IMR-90 (cell line): ENCODE measurements at regions not wholly inside any gene's neighbourhood (a gene's known extent, or its start where the extent isn't known, plus 50 kb on each side); places are given as distances from the start of the nearest gene placed in this dataset.

Experiments
- ATAC-seq: fragments of 200-7000 bp; cut with Tn5 transposase; 2 replicates; pipeline ENCODE4 v1.9.1; 2020; ENCODE audit warnings: low read depth, mild to moderate bottlenecking, moderate library complexity
- BruUV-seq: library from RNA; stranded (reverse); fragments of 400-500 nt; replicated peaks from 2 replicates; lab custom pipeline; 2021; lab: Mats Ljungman, UMichigan
- CTCF ChIA-PET: fragments of 300-600 bp; formaldehyde crosslinking; extraction: SDS; loops from one replicate; lab custom pipeline; 2021; ENCODE audit warnings: antibody characterized with exemption; lab: Yijun Ruan, JAX
- POLR2A ChIA-PET: fragments of 300-600 bp; sonication (Branson Sonifier 250); formaldehyde crosslinking; loops from one replicate; lab custom pipeline; 2022; ENCODE audit warnings: antibody characterized with exemption; ENCODE audit not compliant: unreplicated experiment; lab: Charles Lee
- DNase-seq: peaks from one replicate; pipeline ENCODE4 v3.0.0; 2013
- H2AFZ ChIP-seq: replicated peaks from 2 replicates; pipeline ENCODE3; 2013; ENCODE audit warnings: low read length, mild to moderate bottlenecking; ENCODE audit not compliant: poor library complexity
- H2AK5ac ChIP-seq: 2 replicates; pipeline ENCODE4 v1.6.1; 2013; ENCODE audit warnings: low read depth, low read length, inconsistent platforms
- H2AK9ac ChIP-seq: replicated peaks from 2 replicates; pipeline ENCODE3; 2013; ENCODE audit warnings: mild to moderate bottlenecking, low read depth, low read length, moderate library complexity; ENCODE audit not compliant: poor library complexity
- H2BK120ac ChIP-seq: 2 replicates; pipeline ENCODE4 v1.6.1; 2013; ENCODE audit warnings: low read depth, low read length, inconsistent platforms
- H2BK15ac ChIP-seq: 3 replicates; pipeline ENCODE4 v1.6.1; 2013; ENCODE audit warnings: low read depth, low read length, inconsistent platforms
- H2BK20ac ChIP-seq: 2 replicates; pipeline ENCODE4 v1.6.1; 2013; ENCODE audit warnings: low read depth, mild to moderate bottlenecking, inconsistent platforms, low read length, moderate library complexity
- H2BK5ac ChIP-seq: 2 replicates; pipeline ENCODE4 v1.6.1; 2013; ENCODE audit warnings: mild to moderate bottlenecking, low read depth, low read length, inconsistent platforms; ENCODE audit not compliant: poor library complexity, severe bottlenecking
- H3K14ac ChIP-seq: replicated peaks from 2 replicates; pipeline ENCODE4 v1.6.1; 2013; ENCODE audit warnings: low read depth, low read length, inconsistent platforms
- H3K18ac ChIP-seq: 2 replicates; pipeline ENCODE4 v1.6.1; 2013; ENCODE audit warnings: low read depth, low read length, control low read depth
- H3K23ac ChIP-seq: 2 replicates; pipeline ENCODE4 v1.6.1; 2013; ENCODE audit warnings: low read depth, low read length, inconsistent platforms
- H3K27ac ChIP-seq: 2 replicates; pipeline ENCODE4 v1.5.1; 2013; ENCODE audit warnings: mild to moderate bottlenecking, control low read depth, low read length; ENCODE audit not compliant: insufficient read depth
- H3K27me3 ChIP-seq: 2 replicates; pipeline ENCODE4 v1.6.1; 2013; ENCODE audit warnings: low read length; ENCODE audit not compliant: control insufficient read depth, insufficient read depth
- H3K36me3 ChIP-seq: 2 replicates; pipeline ENCODE4 v1.6.1; 2013; ENCODE audit warnings: low read length, mixed read lengths; ENCODE audit not compliant: control insufficient read depth, insufficient read depth
- H3K4ac ChIP-seq: 2 replicates; pipeline ENCODE4 v1.6.1; 2013; ENCODE audit warnings: low read depth, low read length, inconsistent platforms
- H3K4me1 ChIP-seq: 2 replicates; pipeline ENCODE4 v1.6.1; 2013; ENCODE audit warnings: low read length, mixed read lengths; ENCODE audit not compliant: control insufficient read depth, insufficient read depth
- H3K4me2 ChIP-seq: 2 replicates; pipeline ENCODE4 v1.6.1; 2013; ENCODE audit warnings: low read depth, mild to moderate bottlenecking, control low read depth, low read length, moderate library complexity
- H3K4me3 ChIP-seq: 2 replicates; pipeline ENCODE4 v1.5.1; 2013; ENCODE audit warnings: low read depth, mild to moderate bottlenecking, control low read depth, low read length, moderate library complexity; ENCODE audit not compliant: insufficient read depth
- H3K56ac ChIP-seq: 2 replicates; pipeline ENCODE4 v1.6.1; 2013; ENCODE audit warnings: low read length, inconsistent platforms; ENCODE audit not compliant: insufficient read depth; ENCODE audit errors: extremely low read depth
- H3K79me1 ChIP-seq, 2 experiments: 2 replicates each; pipeline ENCODE4 v1.6.1; 2013; ENCODE audit warnings: low read length in 2 of 2, inconsistent platforms in 1 of 2, low read depth in 1 of 2
- H3K9ac ChIP-seq: 2 replicates; pipeline ENCODE4 v1.6.1; 2013; ENCODE audit warnings: low read depth, low read length, control low read depth
- H3K9me1 ChIP-seq: 2 replicates; pipeline ENCODE4 v1.6.1; 2013; ENCODE audit warnings: low read length, inconsistent platforms; ENCODE audit not compliant: insufficient read depth
- H3K9me3 ChIP-seq: 2 replicates; pipeline ENCODE4 v1.6.1; 2013; ENCODE audit warnings: low read length; ENCODE audit not compliant: control insufficient read depth, insufficient read depth
- H4K20me1 ChIP-seq: 2 replicates; pipeline ENCODE4 v1.6.1; 2013; ENCODE audit warnings: low read length, inconsistent platforms; ENCODE audit not compliant: insufficient read depth
- H4K5ac ChIP-seq: 2 replicates; pipeline ENCODE4 v1.6.1; 2013; ENCODE audit warnings: mild to moderate bottlenecking, low read depth, low read length, control low read depth
- H4K8ac ChIP-seq, 2 experiments: 2 replicates each; pipeline ENCODE4 v1.6.1; 2013; ENCODE audit warnings: low read depth in 2 of 2, low read length in 2 of 2, control low read depth in 1 of 2, inconsistent platforms in 1 of 2
- H4K91ac ChIP-seq: 2 replicates; pipeline ENCODE4 v1.6.1; 2013; ENCODE audit warnings: low read depth, low read length, inconsistent platforms; ENCODE audit not compliant: insufficient read depth
- CTCF ChIP-seq: conservative IDR thresholded peaks from 2 replicates; pipeline ENCODE4 v1.5.1; 2012; ENCODE audit warnings: mild to moderate bottlenecking, low read depth, low read length, improper control_type of control experiment
- MAZ ChIP-seq: IDR thresholded peaks from 2 replicates; pipeline ENCODE4 v1.6.1; 2012; ENCODE audit warnings: low read depth, mild to moderate bottlenecking, low read length, improper control_type of control experiment, moderate library complexity, borderline replicate concordance
- SMC3 ChIP-seq: fragments of 150-350 bp; IDR thresholded peaks from 2 replicates; pipeline ENCODE4 v1.6.1; 2016; ENCODE audit warnings: low read depth, mild to moderate bottlenecking, antibody characterized with exemption, low read length, moderate library complexity
- WGBS, 2 experiments: methylation state at CpG; one replicate each; pipeline versions ENCODE4 v1.1.5 to v1.1.7; 2013; ENCODE audit warnings: missing lambda C conversion rate in 2 of 2; ENCODE audit not compliant: insufficient read length in 1 of 2; ENCODE audit errors: extremely low coverage in 2 of 2; 5-methylcytosine and 5-hydroxymethylcytosine counted together
- dilution Hi-C: fragments of 300-500 bp; cut with HindIII; formaldehyde crosslinking; loops from one replicate; pipeline ENCODE4 v1.14.3; 2018; ENCODE audit warnings: low sequenced_read_pairs; ENCODE audit not compliant: unreplicated experiment
- in situ Hi-C: fragments of 300-500 bp; cut with MboI; formaldehyde crosslinking; loops from 3 replicates; pipeline ENCODE4 v1.14.3; 2019; ENCODE audit warnings: low sequenced_read_pairs, inconsistent platforms, mixed read lengths
- intact Hi-C: fragments of 100-400 bp; cut with micrococcal nuclease; formaldehyde crosslinking; loops from 2 replicates; pipeline ENCODE4 v1.10.0; 2022

- Histone ChIP-seq H2AK5ac (no peak overlapping the region), H3K9ac (no peak overlapping the region), H3K14ac (no peak overlapping the region), H3K36me3 (no peaks in the 10 kb centered on the region), H2BK5ac (no peak overlapping the region), H3K4ac (no peak overlapping the region), H3K27ac (no peak overlapping the region), H4K8ac (no peak overlapping the region), H2BK15ac (no peak overlapping the region), H3K4me3 (no peak overlapping the region), H3K56ac (no peak overlapping the region), H4K5ac (no peak overlapping the region), H4K91ac (no peak overlapping the region), H3K9me1 (no peaks in the 10 kb centered on the region), H2BK120ac (no peak overlapping the region), H2AFZ (no peak overlapping the region), H3K4me2 (no peak overlapping the region), H3K4me1 (no peaks in the 10 kb centered on the region), H3K9me3 (peaks cover 41% of the 10 kb centered on the region), H4K20me1 (no peaks in the 10 kb centered on the region), H2BK20ac (no peak overlapping the region), H2AK9ac (no peak overlapping the region), H3K23ac (no peak overlapping the region), H3K18ac (no peak overlapping the region), H3K79me1 (no peaks in the 10 kb centered on the region), H3K27me3 (no peaks in the 10 kb centered on the region)
- TF ChIP-seq MAZ = no peak
- no peak for TF ChIP-seq SMC3
- TF ChIP-seq CTCF = no peak
- intact Hi-C loops = no loop called here
- in situ Hi-C loops = no loop called here
- DNase-seq (no peak), ATAC-seq (no peak)
- dilution Hi-C loops = no loop called here
- ChIA-PET POLR2A (no interaction called here), CTCF (no interaction called here)
- BruUV-seq = no TSS peak
- WGBS, 2 experiments = no CpG with 5 or more reads among the region's 13 CpGs
Observed at GRCh38 chr6:169865346-169866139, 114.1 kb downstream of the ERMARD start.
